ENCODE measurements at regions not wholly inside any gene's neighbourhood (a gene's known extent, or its start where the extent isn't known, plus 50 kb on each side); places are given as distances from the start of the nearest gene placed in this dataset.

DNA sequence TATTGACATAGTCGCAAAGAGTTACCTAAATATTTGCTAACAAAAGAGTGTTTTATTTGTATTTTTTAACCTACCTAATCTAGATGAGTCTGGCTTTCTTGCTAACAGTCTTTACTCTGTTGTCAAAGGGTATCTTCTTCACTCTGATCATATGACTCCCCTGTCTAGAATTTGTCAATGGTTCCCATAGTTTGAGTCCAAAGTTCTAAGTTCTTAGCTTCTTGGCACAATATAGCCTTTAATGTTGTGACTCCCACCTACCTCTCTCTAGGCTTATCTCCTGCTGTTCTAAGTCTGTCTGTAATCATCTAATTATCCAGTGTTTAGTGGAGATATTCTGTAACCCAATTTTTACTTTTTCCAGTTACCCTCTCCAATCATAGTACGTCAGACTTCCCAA is 104.3 kb upstream of the PDE3A start:
- Mint-ChIP-seq H3K4me3 (no peak overlapping the region), H3K4me1 (no peaks in the 10 kb centered on the region), H3K27me3 (no peaks in the 10 kb centered on the region), H3K9me3 (peaks cover 1% of the 10 kb centered on the region), H3K36me3 (no peaks in the 10 kb centered on the region), H3K27ac (no peak overlapping the region)
- ATAC-seq (ENCODE audit: low read depth) (no peak), DNase-seq (no peak)
- POLR2A ChIA-PET = no interaction called here

DNA sequence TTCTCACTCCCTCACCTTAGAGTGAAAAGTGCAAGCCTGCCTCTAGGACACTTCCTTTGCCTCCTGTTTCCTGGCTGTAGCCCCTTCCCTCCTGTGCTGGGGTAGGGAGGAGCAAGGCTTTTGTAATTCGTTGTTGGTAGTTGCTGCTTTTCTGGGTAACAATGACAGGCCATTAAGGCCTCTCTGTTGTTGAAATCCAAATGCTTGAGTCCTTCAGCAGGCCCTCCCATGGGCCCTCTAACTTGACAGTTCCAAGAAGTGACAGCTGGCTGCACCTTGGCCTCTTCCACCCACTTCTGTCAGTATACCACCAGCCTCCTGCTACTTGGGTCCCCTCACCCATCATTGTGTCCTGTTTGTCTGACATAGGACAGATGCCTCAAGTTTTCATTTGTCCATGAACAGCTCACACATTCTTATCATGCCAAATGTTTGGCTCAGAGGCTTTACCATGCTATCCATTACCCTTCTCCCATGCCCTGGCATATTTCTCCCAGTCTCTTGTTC is 103.7 kb upstream of the PDE3A start:
- POLR2A ChIA-PET = no interaction called here
- Mint-ChIP-seq H3K27ac (no peak overlapping the region), H3K27me3 (no peaks in the 10 kb centered on the region), H3K4me3 (no peak overlapping the region), H3K9me3 (no peaks in the 10 kb centered on the region), H3K4me1 (no peaks in the 10 kb centered on the region), H3K36me3 (no peaks in the 10 kb centered on the region)
- no peak for DNase-seq
- no peak for ATAC-seq (ENCODE audit: low read depth)

DNA sequence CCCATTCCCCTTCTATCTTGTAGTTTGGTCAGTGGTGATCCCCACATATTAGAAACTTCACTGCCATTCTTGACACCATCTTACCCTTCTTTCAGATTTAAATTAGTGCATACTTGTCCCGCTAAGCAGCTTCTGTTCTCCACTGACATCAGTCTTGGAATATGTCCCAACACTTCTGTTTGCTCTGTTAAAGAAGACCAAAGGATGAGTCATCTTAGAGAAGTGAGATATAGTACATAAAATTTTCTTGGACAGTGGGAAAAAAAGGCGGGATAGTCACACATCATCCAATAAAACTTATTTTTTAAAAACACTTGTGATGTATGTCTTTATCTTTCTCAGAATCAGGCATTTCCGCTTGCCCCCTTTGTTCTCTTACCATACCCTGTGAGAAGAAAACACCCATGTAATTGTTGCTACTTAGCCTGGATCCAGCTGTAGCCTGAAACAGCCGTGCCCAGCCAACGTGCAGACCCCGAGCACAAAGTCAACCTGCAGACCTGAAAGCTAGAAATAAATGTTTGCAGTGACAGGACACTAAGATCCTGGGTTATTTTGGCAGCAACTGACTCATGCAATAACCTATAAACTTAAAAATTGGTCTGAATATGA is 100.1 kb upstream of the PDE3A start:
- DNase-seq (no peak), ATAC-seq (ENCODE audit: low read depth) (no peak)
- Mint-ChIP-seq H3K4me1 (no peaks in the 10 kb centered on the region), H3K9me3 (no peaks in the 10 kb centered on the region), H3K36me3 (no peaks in the 10 kb centered on the region), H3K27ac (no peak overlapping the region), H3K27me3 (no peaks in the 10 kb centered on the region), H3K4me3 (no peak overlapping the region)
- POLR2A ChIA-PET = no interaction called here

DNA sequence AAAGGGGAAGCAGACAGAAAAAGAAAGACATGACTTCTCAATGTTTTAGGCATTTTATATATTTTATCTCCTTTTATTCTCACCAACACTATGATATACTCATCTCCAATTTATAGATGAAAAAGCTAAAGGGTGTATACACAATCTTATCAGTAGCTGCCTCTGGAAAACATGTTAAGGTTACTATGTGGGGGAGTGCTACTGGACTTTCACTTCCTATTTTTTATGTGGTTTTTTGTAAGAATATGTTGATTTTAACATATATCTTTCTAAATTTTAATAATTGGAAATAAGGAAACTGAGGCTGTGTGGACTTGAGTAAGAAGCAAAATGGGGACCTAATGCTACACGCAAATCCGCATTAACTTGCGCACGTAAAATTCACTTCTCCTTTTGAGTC is 99.6 kb upstream of the PDE3A start:
- DNase-seq (no peak), ATAC-seq (ENCODE audit: low read depth) (no peak)
- no peaks in the 10 kb centered on the region for H3K4me1 Mint-ChIP-seq
- POLR2A ChIA-PET = no interaction called here
- H3K4me3 Mint-ChIP-seq = no peak overlapping the region
- no peak overlapping the region for H3K27ac Mint-ChIP-seq
- H3K9me3 Mint-ChIP-seq = no peaks in the 10 kb centered on the region
- no peaks in the 10 kb centered on the region for H3K27me3 Mint-ChIP-seq
- no peaks in the 10 kb centered on the region for H3K36me3 Mint-ChIP-seq

DNA sequence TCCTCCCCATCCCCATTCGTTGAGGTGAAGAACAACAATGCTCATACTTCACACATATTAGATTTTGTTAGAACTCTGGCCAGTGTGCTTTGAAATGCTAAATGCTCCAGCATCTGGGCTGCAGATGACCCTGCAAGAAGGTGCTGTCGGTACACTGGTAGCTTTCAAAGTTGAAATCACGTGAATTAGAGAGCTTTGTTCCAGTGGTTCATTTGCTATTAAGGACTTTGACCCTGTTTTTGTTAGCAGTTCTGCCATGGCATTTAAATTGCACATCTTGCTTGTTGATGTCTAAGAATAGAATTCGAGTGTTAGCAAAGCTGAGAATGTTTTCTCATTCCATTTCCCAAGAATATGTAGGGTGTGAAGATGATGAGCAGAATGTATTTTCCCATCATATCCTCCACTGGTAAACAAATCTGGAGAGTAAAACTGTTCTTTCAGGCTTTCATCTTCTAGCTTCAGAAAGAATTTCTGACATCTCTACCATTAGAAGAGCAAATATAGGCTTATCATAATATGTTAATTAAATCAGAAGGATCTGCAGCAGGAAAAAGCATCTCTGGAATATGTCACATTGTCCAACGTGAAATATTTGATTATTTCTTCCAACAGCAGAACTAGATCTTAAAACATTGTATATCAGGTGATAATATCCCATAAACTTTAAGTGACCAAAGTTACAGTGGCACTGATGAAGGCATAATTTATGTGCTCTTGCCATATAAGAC is 98.8 kb upstream of the PDE3A start:
- H3K4me1 Mint-ChIP-seq = no peaks in the 10 kb centered on the region
- H3K27me3 Mint-ChIP-seq = no peaks in the 10 kb centered on the region

DNA sequence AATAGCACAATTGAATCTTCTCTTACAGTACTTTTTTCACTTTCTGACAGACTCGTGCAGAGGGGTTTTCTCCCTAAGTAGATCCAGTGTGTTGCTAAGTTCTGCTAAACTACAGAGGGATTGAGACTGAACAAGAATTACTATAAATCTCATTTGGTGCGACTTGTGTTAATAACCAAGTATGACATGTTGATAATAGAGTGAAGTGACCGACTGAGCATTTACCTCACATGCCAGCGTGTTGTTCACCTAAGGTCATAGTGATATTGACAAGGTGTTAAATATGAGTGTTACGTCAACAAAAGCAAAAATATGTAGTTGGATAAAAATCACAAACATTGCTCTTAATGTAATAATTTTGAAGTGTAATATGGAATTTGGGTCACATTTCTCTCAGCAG is 97.8 kb upstream of the PDE3A start:
- Mint-ChIP-seq H3K36me3 (no peaks in the 10 kb centered on the region), H3K4me1 (no peaks in the 10 kb centered on the region), H3K9me3 (no peaks in the 10 kb centered on the region), H3K27me3 (no peaks in the 10 kb centered on the region), H3K4me3 (no peak overlapping the region), H3K27ac (no peak overlapping the region)
- no peak for DNase-seq
- no peak for ATAC-seq (ENCODE audit: low read depth)
- POLR2A ChIA-PET = no interaction called here

More for the DNA sequence above, 98.8 kb upstream of the PDE3A start:
- Mint-ChIP-seq H3K9me3 (no peaks in the 10 kb centered on the region), H3K36me3 (no peaks in the 10 kb centered on the region), H3K4me3 (no peak overlapping the region), H3K27ac (no peak overlapping the region)
- DNase-seq (no peak), ATAC-seq (ENCODE audit: low read depth) (no peak)
- POLR2A ChIA-PET = no interaction called here

DNA sequence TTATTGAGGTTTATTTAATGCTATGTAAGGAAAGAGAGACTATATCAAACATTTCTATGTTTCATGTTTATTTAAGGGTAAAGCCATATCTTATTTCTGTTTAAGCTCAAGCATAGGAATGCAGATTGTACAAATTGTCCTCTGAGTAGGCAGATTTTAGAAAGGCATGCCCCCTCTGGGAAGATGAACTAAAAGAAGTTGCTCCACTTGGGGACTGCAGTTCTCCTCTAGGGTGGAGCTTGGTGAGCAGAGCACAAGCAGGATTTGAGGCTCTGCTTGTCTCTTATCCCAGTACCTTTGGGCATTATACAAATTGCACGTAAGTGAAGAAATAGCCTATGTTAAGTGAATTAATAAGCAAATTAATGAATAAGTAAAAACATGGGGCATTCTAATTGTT is 96.2 kb upstream of the PDE3A start:
- ATAC-seq (ENCODE audit: low read depth) (no peak), DNase-seq (no peak)
- H3K9me3 Mint-ChIP-seq = no peaks in the 10 kb centered on the region
- H3K36me3 Mint-ChIP-seq = no peaks in the 10 kb centered on the region
- no peak overlapping the region for H3K27ac Mint-ChIP-seq
- H3K4me1 Mint-ChIP-seq = no peaks in the 10 kb centered on the region
- H3K27me3 Mint-ChIP-seq = no peaks in the 10 kb centered on the region
- POLR2A ChIA-PET = no interaction called here
- no peak overlapping the region for H3K4me3 Mint-ChIP-seq

DNA sequence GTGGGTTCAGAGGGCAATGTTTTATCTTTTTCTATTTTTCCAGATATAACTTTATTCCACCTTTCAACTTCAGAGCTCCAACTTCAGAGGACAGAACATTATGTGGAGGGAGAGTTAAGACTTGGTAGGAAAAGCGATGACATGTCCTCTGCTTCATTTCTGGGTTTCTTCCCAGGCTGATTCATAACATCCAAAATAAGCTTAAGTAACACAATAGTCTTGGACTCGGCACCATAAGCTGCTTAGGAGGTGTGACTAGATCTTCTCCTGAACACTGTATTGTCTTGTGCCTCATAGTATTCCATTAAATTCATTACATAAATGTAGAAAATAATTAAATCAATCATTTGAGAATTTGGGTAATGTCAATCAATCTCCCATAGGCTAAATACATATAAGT is 95.5 kb upstream of the PDE3A start:
- POLR2A ChIA-PET = no interaction called here
- no peak for DNase-seq
- ATAC-seq (ENCODE audit: low read depth) = no peak
- Mint-ChIP-seq H3K4me3 (no peak overlapping the region), H3K4me1 (no peaks in the 10 kb centered on the region), H3K27ac (no peak overlapping the region), H3K9me3 (no peaks in the 10 kb centered on the region), H3K27me3 (no peaks in the 10 kb centered on the region), H3K36me3 (no peaks in the 10 kb centered on the region)

DNA sequence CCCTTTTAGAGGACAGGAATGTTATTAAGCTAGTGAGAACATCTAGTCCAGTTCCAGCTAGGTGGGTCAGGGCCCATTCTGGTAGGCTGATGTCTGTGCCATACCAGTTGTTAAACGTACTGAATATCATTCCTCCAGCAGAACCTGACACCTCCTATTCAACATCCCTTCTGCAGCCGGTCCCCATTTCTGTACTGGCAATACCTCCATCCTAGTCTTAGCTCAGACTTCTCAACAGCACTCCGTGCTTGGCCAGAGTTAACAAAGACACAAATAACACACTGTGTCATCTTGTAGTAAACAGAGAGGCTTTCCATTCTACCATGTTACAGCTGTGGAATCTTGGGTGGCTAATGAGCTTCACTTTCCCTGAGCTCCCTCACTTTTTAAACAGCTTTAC is 94.3 kb upstream of the PDE3A start:
- Mint-ChIP-seq H3K4me3 (no peak overlapping the region), H3K27ac (no peak overlapping the region), H3K27me3 (no peaks in the 10 kb centered on the region), H3K4me1 (no peaks in the 10 kb centered on the region), H3K36me3 (no peaks in the 10 kb centered on the region), H3K9me3 (no peaks in the 10 kb centered on the region)
- POLR2A ChIA-PET = no interaction called here
- DNase-seq = no peak
- no peak for ATAC-seq (ENCODE audit: low read depth)

DNA sequence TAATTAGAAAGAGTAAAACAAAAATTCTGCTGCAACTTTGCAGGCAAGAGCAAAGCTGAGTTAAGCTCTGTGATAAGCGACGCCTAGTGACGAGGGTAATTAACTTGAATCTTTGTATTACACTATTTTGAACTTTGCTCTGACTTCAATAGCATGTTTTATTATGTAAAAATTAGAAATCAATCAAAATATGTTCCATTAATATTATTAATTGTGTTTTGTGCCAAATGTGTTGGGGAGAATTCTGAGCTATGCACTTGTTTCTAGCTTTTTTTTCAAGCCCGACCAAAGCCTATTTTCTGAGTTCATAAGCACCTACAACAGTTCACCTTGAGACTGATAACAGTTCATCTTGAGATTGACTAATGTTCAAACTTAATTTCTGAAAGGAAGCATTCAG is 90.1 kb upstream of the PDE3A start:
- no peaks in the 10 kb centered on the region for H3K4me1 Mint-ChIP-seq
- H3K27ac Mint-ChIP-seq = no peak overlapping the region
- DNase-seq (no peak), ATAC-seq (ENCODE audit: low read depth) (no peak)
- H3K4me3 Mint-ChIP-seq = no peak overlapping the region
- POLR2A ChIA-PET = no interaction called here
- H3K9me3 Mint-ChIP-seq = no peaks in the 10 kb centered on the region
- H3K36me3 Mint-ChIP-seq = no peaks in the 10 kb centered on the region
- H3K27me3 Mint-ChIP-seq = no peaks in the 10 kb centered on the region

DNA sequence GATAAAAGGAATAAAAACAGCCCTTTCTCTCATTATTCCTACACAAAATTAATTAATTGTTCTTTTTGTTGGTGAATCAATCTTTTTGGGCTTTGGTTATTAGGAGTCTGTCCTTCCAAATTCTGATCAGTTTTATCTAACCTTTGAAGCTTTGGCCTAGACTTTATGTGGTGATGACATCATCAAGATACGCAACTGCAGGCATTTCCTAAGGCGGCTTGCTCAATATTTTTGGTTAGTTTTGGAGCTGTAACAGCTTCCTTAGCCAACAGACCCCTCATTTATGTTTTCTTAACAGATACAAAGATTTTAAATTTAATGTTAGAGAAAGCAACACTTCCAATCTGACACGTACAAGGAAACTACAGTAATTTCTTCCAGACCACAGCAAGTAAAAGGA is 87.8 kb upstream of the PDE3A start:
- Mint-ChIP-seq H3K4me1 (no peaks in the 10 kb centered on the region), H3K9me3 (no peaks in the 10 kb centered on the region), H3K36me3 (no peaks in the 10 kb centered on the region), H3K27ac (no peak overlapping the region), H3K4me3 (no peak overlapping the region), H3K27me3 (no peaks in the 10 kb centered on the region)
- DNase-seq (no peak), ATAC-seq (ENCODE audit: low read depth) (no peak)
- POLR2A ChIA-PET = no interaction called here

DNA sequence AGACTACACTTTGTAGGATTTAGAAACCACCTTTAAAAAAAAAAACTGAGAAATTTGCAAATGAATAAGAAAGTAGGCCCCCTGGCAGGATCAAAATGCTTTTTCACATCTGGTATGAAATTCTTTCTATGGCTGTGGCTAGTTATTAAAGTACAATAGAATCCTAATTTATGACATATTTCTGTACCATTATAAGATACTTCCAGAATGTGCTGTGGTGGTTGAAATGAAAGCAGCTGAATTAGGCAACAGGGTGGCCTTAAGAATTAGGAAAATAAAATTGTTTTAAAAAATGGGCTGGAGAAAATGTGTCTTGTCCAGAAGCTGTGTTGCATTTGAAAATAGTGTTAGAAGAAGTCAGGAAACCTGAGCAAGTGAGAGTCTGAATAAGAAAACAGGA is 85.9 kb upstream of the PDE3A start:
- no peak for ATAC-seq (ENCODE audit: low read depth)
- Mint-ChIP-seq H3K36me3 (no peaks in the 10 kb centered on the region), H3K9me3 (no peaks in the 10 kb centered on the region), H3K27me3 (no peaks in the 10 kb centered on the region), H3K27ac (no peak overlapping the region), H3K4me1 (no peaks in the 10 kb centered on the region), H3K4me3 (no peak overlapping the region)
- no peak for DNase-seq
- POLR2A ChIA-PET = no interaction called here

DNA sequence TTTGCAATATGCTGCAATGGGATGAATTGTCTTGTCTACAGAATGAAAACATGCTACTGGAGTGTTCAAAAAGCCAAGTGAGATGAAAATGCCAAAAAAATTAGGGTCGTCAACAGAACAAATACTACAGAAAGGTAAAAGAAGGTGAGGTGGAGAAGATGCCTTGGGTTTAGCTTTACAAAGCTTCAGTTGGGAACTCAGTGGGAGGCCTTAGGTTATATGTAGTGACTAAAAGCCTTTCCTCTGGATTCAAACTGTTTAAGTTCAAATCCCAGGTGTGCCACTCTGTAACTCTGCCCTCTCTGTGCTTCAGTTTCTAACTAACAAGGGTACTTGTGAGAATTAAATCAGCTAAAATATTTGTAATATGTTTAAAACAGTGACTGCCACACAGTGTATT is 84.9 kb upstream of the PDE3A start:
- Mint-ChIP-seq H3K27ac (no peak overlapping the region), H3K36me3 (no peaks in the 10 kb centered on the region), H3K27me3 (no peaks in the 10 kb centered on the region), H3K4me3 (no peak overlapping the region), H3K9me3 (no peaks in the 10 kb centered on the region), H3K4me1 (no peaks in the 10 kb centered on the region)
- POLR2A ChIA-PET = no interaction called here
- no peak for DNase-seq
- ATAC-seq (ENCODE audit: low read depth) = no peak

DNA sequence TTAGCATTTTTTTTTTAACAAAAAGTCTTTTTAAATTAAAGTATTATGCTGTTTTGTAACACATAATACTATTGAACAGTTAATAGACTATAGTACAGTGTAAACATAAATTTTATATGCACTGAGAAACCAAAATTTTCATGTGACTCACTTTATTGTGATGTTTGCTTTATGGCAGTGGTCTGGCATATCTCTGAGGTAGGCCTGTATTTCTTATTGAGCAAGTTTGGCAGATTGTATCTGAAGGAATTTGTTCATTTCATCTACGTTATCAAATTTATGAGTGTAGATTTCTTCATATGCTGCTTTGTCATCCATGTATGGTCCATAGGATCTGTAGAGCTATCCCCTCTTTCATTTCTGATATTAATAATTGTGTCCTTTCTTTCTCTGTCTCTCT is 78.8 kb upstream of the PDE3A start:
- POLR2A ChIA-PET = no interaction called here
- no peaks in the 10 kb centered on the region for H3K9me3 Mint-ChIP-seq
- DNase-seq = no peak
- no peaks in the 10 kb centered on the region for H3K36me3 Mint-ChIP-seq
- no peak overlapping the region for H3K27ac Mint-ChIP-seq
- no peaks in the 10 kb centered on the region for H3K4me1 Mint-ChIP-seq
- no peak overlapping the region for H3K4me3 Mint-ChIP-seq
- no peak for ATAC-seq (ENCODE audit: low read depth)
- H3K27me3 Mint-ChIP-seq = no peaks in the 10 kb centered on the region
